Caco-2 (cell line): ENCODE measurements at regions not wholly inside any gene's neighbourhood (a gene's known extent, or its start where the extent isn't known, plus 50 kb on each side); places are given as distances from the start of the nearest gene placed in this dataset.
A peak's percentile ranks its signal among the peaks of the same experiment; 100 is the strongest.

Source experiments
- BruUV-seq: library from RNA; stranded (reverse); fragments of 400-500 nt; replicated peaks from 2 replicates; lab custom pipeline; 2021; lab: Mats Ljungman, UMichigan
- CTCF ChIA-PET: fragments of 300-600 bp; sonication (Branson Sonifier 250); formaldehyde crosslinking; loops from one replicate; lab custom pipeline; 2022; ENCODE audit warnings: antibody characterized with exemption; lab: Charles Lee
- POLR2A ChIA-PET: fragments of 300-600 bp; sonication (Branson Sonifier 250); formaldehyde crosslinking; loops from one replicate; lab custom pipeline; 2022; ENCODE audit warnings: antibody characterized with exemption; lab: Charles Lee
- DNase-seq, 2 experiments: peaks; one replicate each; pipeline versions ENCODE4 v3.0.0 to v3.0.0-alpha.2; 2020 to 2022
- H3K27me3 ChIP-seq: replicated peaks from 2 replicates; pipeline ENCODE4 v1.6.0; 2011; ENCODE audit warnings: low read length; ENCODE audit not compliant: control insufficient read depth, insufficient read depth
- H3K36me3 ChIP-seq: 2 replicates; pipeline ENCODE4 v1.5.1; 2011; ENCODE audit warnings: low read length; ENCODE audit not compliant: control insufficient read depth, insufficient read depth
- H3K4me1 ChIP-seq: fragments of 250-450 bp; sonication (Bioruptor Pico); 2 replicates; pipeline ENCODE4 v1.5.1; 2020; ENCODE audit warnings: mild to moderate bottlenecking
- H3K4me3 ChIP-seq: 2 replicates; pipeline ENCODE4 v1.5.1; 2011; ENCODE audit warnings: low read depth, mild to moderate bottlenecking, control low read depth, low read length
- H3K9me3 ChIP-seq: fragments of 250-450 bp; sonication (Bioruptor Pico); 2 replicates; pipeline ENCODE4 v1.5.1; 2020; ENCODE audit warnings: mild to moderate bottlenecking, moderate library complexity
- H3K27ac Mint-ChIP-seq: one replicate; pipeline ENCODE4 v1.8.0; 2022; ENCODE audit warnings: mixed read lengths; ENCODE audit not compliant: unreplicated experiment
- H3K27me3 Mint-ChIP-seq: one replicate; pipeline ENCODE4 v1.8.0; 2022; ENCODE audit warnings: mixed read lengths; ENCODE audit not compliant: insufficient read depth, unreplicated experiment
- H3K36me3 Mint-ChIP-seq: one replicate; pipeline ENCODE4 v1.8.0; 2022; ENCODE audit warnings: mild to moderate bottlenecking, mixed read lengths; ENCODE audit not compliant: insufficient read depth, unreplicated experiment
- H3K4me1 Mint-ChIP-seq: one replicate; pipeline ENCODE4 v1.8.0; 2022; ENCODE audit warnings: low read depth, mixed read lengths; ENCODE audit not compliant: unreplicated experiment
- H3K4me3 Mint-ChIP-seq: one replicate; pipeline ENCODE4 v1.8.0; 2022; ENCODE audit warnings: mild to moderate bottlenecking, moderate library complexity, mixed read lengths; ENCODE audit not compliant: unreplicated experiment
- H3K9me3 Mint-ChIP-seq: one replicate; pipeline ENCODE4 v1.8.0; 2022; ENCODE audit warnings: mixed read lengths; ENCODE audit not compliant: unreplicated experiment
- CTCF ChIP-seq, 2 experiments: fragments of 200-600 bp in 1 of 2; IDR thresholded peaks; 1 replicate in 1 of 2; 2 replicates in 1 of 2; pipeline versions ENCODE4 v1.5.1 to v1.8.0; 2011 to 2022; ENCODE audit warnings: antibody characterized with exemption in 1 of 2, control low read depth in 1 of 2, inconsistent platforms in 1 of 2, low read depth in 1 of 2, low read length in 1 of 2, mild to moderate bottlenecking in 1 of 2, moderate library complexity in 1 of 2; ENCODE audit not compliant: insufficient read depth in 1 of 2, severe bottlenecking in 1 of 2, unreplicated experiment in 1 of 2
- intact Hi-C: fragments of 100-400 bp; cut with micrococcal nuclease; formaldehyde crosslinking; loops from one replicate; pipeline ENCODE4 v1.10.0; 2022; ENCODE audit not compliant: unreplicated experiment

- Histone ChIP-seq H3K4me3 (no peak overlapping the region), H3K4me1 (no peaks in the 10 kb centered on the region), H3K9me3 (no peaks in the 10 kb centered on the region), H3K27me3 (no peaks in the 10 kb centered on the region), H3K36me3 (no peaks in the 10 kb centered on the region)
- Mint-ChIP-seq H3K4me3 (no peak overlapping the region), H3K9me3 (no peaks in the 10 kb centered on the region), H3K27me3 (peaks cover 11% of the 10 kb centered on the region), H3K27ac (no peak overlapping the region), H3K4me1 (peaks cover 5% of the 10 kb centered on the region), H3K36me3 (no peaks in the 10 kb centered on the region)
- ChIA-PET CTCF (no interaction called here), POLR2A (no interaction called here)
- DNase-seq, result no peak
- no TSS peak for BruUV-seq
- no peak for TF ChIP-seq CTCF (IDR thresholded peaks at IDR 0.05; ENCODE audit: insufficient read depth in 1 of 2, low read depth in 1 of 2, low read length in 1 of 2, severe bottlenecking in 1 of 2, unreplicated experiment in 1 of 2)
- intact Hi-C loops, result no loop called here
Measured at GRCh38 chr1:184241446-184241845, 145.4 kb upstream of the C1orf21 start.

- H3K36me3 Mint-ChIP-seq, result no peaks in the 10 kb centered on the region
- H3K36me3 ChIP-seq, result no peaks in the 10 kb centered on the region
- peaks cover 5% of the 10 kb centered on the region for H3K4me1 Mint-ChIP-seq
- H3K4me3 ChIP-seq, result no peak overlapping the region
- H3K27ac Mint-ChIP-seq, result no peak overlapping the region
- H3K4me3 Mint-ChIP-seq, result no peak overlapping the region
- no peaks in the 10 kb centered on the region for H3K27me3 ChIP-seq
- peak in 1 of 2 experiments; percentile 30 for TF ChIP-seq CTCF (IDR thresholded peaks at IDR 0.05; ENCODE audit: insufficient read depth in 1 of 2, low read depth in 1 of 2, low read length in 1 of 2, severe bottlenecking in 1 of 2, unreplicated experiment in 1 of 2)
- CTCF ChIA-PET, result interaction anchor here (0.7 to 1.0 kb wide), 2 partner anchors 224 to 449 kb away, joined by 3 to 4 read pairs; no protein-coding TSS in a partner anchor
- POLR2A ChIA-PET, result interaction anchor here (0.5 kb wide), 1 partner anchor 185 kb away, joined by 3 read pairs; no protein-coding TSS in a partner anchor
- no peaks in the 10 kb centered on the region for H3K4me1 ChIP-seq
- H3K9me3 ChIP-seq, result no peaks in the 10 kb centered on the region
- intact Hi-C loops, result no loop called here
- no TSS peak for BruUV-seq
- peaks cover 15% of the 10 kb centered on the region for H3K27me3 Mint-ChIP-seq
- DNase-seq, result no peak
- H3K9me3 Mint-ChIP-seq, result no peaks in the 10 kb centered on the region
Measured at GRCh38 chr1:184242507-184242943, 144.3 kb upstream of the C1orf21 start.

GRCh38 chr1:184244962-184245361 is 141.9 kb upstream of the C1orf21 start:
- Histone ChIP-seq H3K27me3 (no peaks in the 10 kb centered on the region; the same call in 1 of the 2 replicates), H3K4me1 (no peaks in the 10 kb centered on the region), H3K9me3 (no peaks in the 10 kb centered on the region), H3K36me3 (no peaks in the 10 kb centered on the region), H3K4me3 (no peak overlapping the region)
- POLR2A ChIA-PET, result no interaction called here
- Mint-ChIP-seq H3K4me3 (no peak overlapping the region), H3K27ac (no peak overlapping the region), H3K9me3 (no peaks in the 10 kb centered on the region), H3K36me3 (no peaks in the 10 kb centered on the region), H3K4me1 (peaks cover 5% of the 10 kb centered on the region), H3K27me3 (peaks cover 21% of the 10 kb centered on the region)
- CTCF ChIA-PET, result no interaction called here
- intact Hi-C loops, result no loop called here
- TF ChIP-seq CTCF (IDR thresholded peaks at IDR 0.05; ENCODE audit: insufficient read depth in 1 of 2, low read depth in 1 of 2, low read length in 1 of 2, severe bottlenecking in 1 of 2, unreplicated experiment in 1 of 2), result no peak
- no peak for DNase-seq
- BruUV-seq, result no TSS peak
